Stimulated activated CD4-positive, alpha-beta T cell treated with anti-CD3 and anti-CD28 coated beads, Interleukin-1b, Interleukin-23, amount 100 ng/mL, for 1 hour (primary cell): ENCODE measurements at regions not wholly inside any gene's neighbourhood (a gene's known extent, or its start where the extent isn't known, plus 50 kb on each side); places are given as distances from the start of the nearest gene placed in this dataset.

Experiments used
- DNase-seq, 2 donors: peaks; one replicate each; pipeline ENCODE4 v3.0.0-alpha.2; 2020; ENCODE audit warnings: low read depth in 2 of 2

GRCh38 chr15:47616876-47617275 is 100.4 kb upstream of the SEMA6D start:
- DNase-seq = no peak

GRCh38 chr15:47618241-47618640 is 99.1 kb upstream of the SEMA6D start:
- DNase-seq = no peak

GRCh38 chr15:47620960-47621681 is 96.2 kb upstream of the SEMA6D start:
- no peak for DNase-seq

GRCh38 chr15:47622055-47622454 is 95.2 kb upstream of the SEMA6D start:
- DNase-seq = no peak

GRCh38 chr15:47624503-47624902 is 92.8 kb upstream of the SEMA6D start:
- DNase-seq = no peak

GRCh38 chr15:47639042-47639441 is 78.3 kb upstream of the SEMA6D start:
- DNase-seq = no peak

- no peak for DNase-seq
Observed at GRCh38 chr15:47640079-47640478, 77.2 kb upstream of the SEMA6D start.

- DNase-seq = no peak
Observed at GRCh38 chr15:47640901-47641300, 76.4 kb upstream of the SEMA6D start.

- DNase-seq = no peak
Observed at GRCh38 chr15:47644722-47645121, 72.6 kb upstream of the SEMA6D start.

- no peak for DNase-seq
Observed at GRCh38 chr15:47650564-47650963, 66.7 kb upstream of the SEMA6D start.

- DNase-seq = no peak
Observed at GRCh38 chr15:47652328-47652727, 65.0 kb upstream of the SEMA6D start.

- DNase-seq = no peak
Observed at GRCh38 chr15:47652844-47653243, 64.5 kb upstream of the SEMA6D start.

- no peak for DNase-seq
Observed at GRCh38 chr15:47661661-47662180, 55.6 kb upstream of the SEMA6D start.

- no peak for DNase-seq
Observed at GRCh38 chr15:47663101-47663500, 54.2 kb upstream of the SEMA6D start.
